D721Med (cell line): ENCODE measurements at regions not wholly inside any gene's neighbourhood (a gene's known extent, or its start where the extent isn't known, plus 50 kb on each side); places are given as distances from the start of the nearest gene placed in this dataset.

Source experiments
- DNase-seq: peaks from one replicate; pipeline ENCODE4 v3.0.0; 2011; ENCODE audit warnings: low spot score; ENCODE audit not compliant: insufficient read length
- FAIRE-seq: peaks from 2 replicates; lab custom pipeline; 2011; peaks lifted over from hg19 to GRCh38; lab: Jason Lieb, UNC
- CTCF ChIP-seq: IDR thresholded peaks from 2 replicates; pipeline ENCODE4 v1.5.1; 2012; ENCODE audit warnings: mild to moderate bottlenecking, control low read depth; ENCODE audit not compliant: insufficient read depth; ENCODE audit errors: missing control alignments

GRCh38 chr10:111970111-111970510, 213.5 kb downstream of the GPAM start:
- TF ChIP-seq CTCF, result no peak
- FAIRE-seq (no peak), DNase-seq (no peak)

GRCh38 chr10:111972109-111972508, 211.5 kb downstream of the GPAM start:
- DNase-seq, result no peak
- TF ChIP-seq CTCF, result no peak
- no peak for FAIRE-seq

GRCh38 chr10:111973306-111973705, 210.3 kb downstream of the GPAM start:
- DNase-seq (no peak), FAIRE-seq (no peak)
- TF ChIP-seq CTCF, result no peak

GRCh38 chr10:111973826-111974225, 209.7 kb downstream of the GPAM start:
- no peak for DNase-seq
- TF ChIP-seq CTCF, result no peak
- FAIRE-seq, result no peak

- FAIRE-seq, result no peak
- no peak for DNase-seq
- no peak for TF ChIP-seq CTCF
These were observed 209.2 kb downstream of the GPAM start for GRCh38 chr10:111974325-111974724.

GRCh38 chr10:111976557-111976956, 207.0 kb downstream of the GPAM start:
- DNase-seq (no peak), FAIRE-seq (no peak)
- TF ChIP-seq CTCF, result no peak

GRCh38 chr10:111984057-111984456, 199.5 kb downstream of the GPAM start:
- no peak for FAIRE-seq
- TF ChIP-seq CTCF, result no peak

More at GRCh38 chr10:111984057-111984456, 199.5 kb downstream of the GPAM start:
- no peak for DNase-seq
